PC-3 (cell line): ENCODE measurements at regions not wholly inside any gene's neighbourhood (a gene's known extent, or its start where the extent isn't known, plus 50 kb on each side); places are given as distances from the start of the nearest gene placed in this dataset.
A peak's percentile ranks its signal among the peaks of the same experiment; 100 is the strongest.

Experiments used
- ATAC-seq: fragments of 200-7000 bp; cut with Tn5 transposase; 2 replicates; pipeline ENCODE4 v1.9.1; 2020; ENCODE audit warnings: mild to moderate bottlenecking, moderate library complexity
- BruUV-seq: library from RNA; stranded (reverse); fragments of 400-500 nt; replicated peaks from 2 replicates; lab custom pipeline; 2021; lab: Mats Ljungman, UMichigan
- CTCF ChIA-PET: fragments of 300-600 bp; sonication (Branson Sonifier 250); formaldehyde crosslinking; loops from one replicate; lab custom pipeline; 2022; ENCODE audit warnings: antibody characterized with exemption; lab: Charles Lee
- POLR2A ChIA-PET: fragments of 300-600 bp; sonication (Branson Sonifier 250); formaldehyde crosslinking; loops from one replicate; lab custom pipeline; 2022; ENCODE audit warnings: antibody characterized with exemption; ENCODE audit not compliant: unreplicated experiment; lab: Charles Lee
- DNase-seq: peaks from one replicate; pipeline ENCODE4 v3.0.0-alpha.2; 2015
- H2AFZ ChIP-seq: fragments of 300-600 bp; sonication (generic); 2 replicates; pipeline ENCODE4 v1.6.0; 2016; ENCODE audit warnings: antibody characterized with exemption, low read length
- H3F3A ChIP-seq: fragments of 300-600 bp; sonication (generic); one replicate; pipeline ENCODE4 v1.6.0; 2017; ENCODE audit warnings: antibody characterized with exemption, low read length, control low read depth, mild to moderate bottlenecking; ENCODE audit not compliant: unreplicated experiment
- H3K27ac ChIP-seq: fragments of 300-600 bp; sonication (generic); 2 replicates; pipeline ENCODE4 v1.5.1; 2016; ENCODE audit warnings: mild to moderate bottlenecking, low read length
- H3K27me3 ChIP-seq: fragments of 300-600 bp; sonication (generic); 2 replicates; pipeline ENCODE4 v1.6.1; 2016; ENCODE audit warnings: low read length, mixed read lengths
- H3K36me3 ChIP-seq: fragments of 300-600 bp; sonication (generic); 2 replicates; pipeline ENCODE4 v1.6.1; 2016; ENCODE audit warnings: low read depth, mixed run types, low read length, mixed read lengths
- H3K4me1 ChIP-seq: fragments of 300-600 bp; sonication (generic); 2 replicates; pipeline ENCODE4 v1.5.1; 2016; ENCODE audit warnings: low read length; ENCODE audit not compliant: insufficient read depth
- H3K4me2 ChIP-seq: fragments of 300-600 bp; sonication (generic); 2 replicates; pipeline ENCODE4 v1.6.0; 2016; ENCODE audit warnings: low read length
- H3K4me3 ChIP-seq: fragments of 300-600 bp; sonication (generic); 2 replicates; pipeline ENCODE4 v1.5.1; 2016; ENCODE audit warnings: mild to moderate bottlenecking, low read length, mixed read lengths
- H3K79me2 ChIP-seq: fragments of 300-600 bp; sonication (generic); 2 replicates; pipeline ENCODE4 v1.6.1; 2017; ENCODE audit warnings: low read length, mixed read lengths
- H3K9ac ChIP-seq: fragments of 300-600 bp; sonication (generic); 2 replicates; pipeline ENCODE4 v1.6.0; 2016; ENCODE audit warnings: mild to moderate bottlenecking, low read length
- H3K9me2 ChIP-seq: fragments of 300-600 bp; sonication (generic); replicated peaks from 2 replicates; pipeline ENCODE4 v1.6.1; 2016; ENCODE audit warnings: mixed run types, low read length, mixed read lengths
- H3K9me3 ChIP-seq: fragments of 300-600 bp; sonication (generic); 2 replicates; pipeline ENCODE4 v1.6.1; 2016; ENCODE audit warnings: low read length, mixed read lengths
- H4K20me1 ChIP-seq: fragments of 300-600 bp; sonication (generic); 2 replicates; pipeline ENCODE4 v1.6.1; 2016; ENCODE audit warnings: low read length, mixed read lengths
- CTCF ChIP-seq: fragments of 300-600 bp; sonication (generic); conservative IDR thresholded peaks from 2 replicates; pipeline ENCODE4 v1.5.1; 2017; ENCODE audit warnings: antibody characterized with exemption, low read depth, mild to moderate bottlenecking, low read length
- EZH2 ChIP-seq: fragments of 300-600 bp; sonication (generic); IDR thresholded peaks from one replicate; pipeline ENCODE4 v1.6.1; 2017; ENCODE audit warnings: antibody characterized with exemption, mild to moderate bottlenecking, low read length; ENCODE audit not compliant: unreplicated experiment
- EZH2phosphoT487 ChIP-seq: fragments of 300-600 bp; sonication (generic); IDR thresholded peaks from 2 replicates; pipeline ENCODE4 v1.6.1; 2018; ENCODE audit warnings: mild to moderate bottlenecking, antibody characterized with exemption, low read length, borderline replicate concordance
- intact Hi-C: fragments of 100-400 bp; cut with micrococcal nuclease; formaldehyde crosslinking; loops from 2 replicates; pipeline ENCODE4 v1.9.0; 2023

GRCh38 chr4:84441758-84442377, 57.2 kb downstream of the NKX6-1 start:
- peak; percentile 32 for DNase-seq
- intact Hi-C loops = no loop called here

GRCh38 chr4:84439996-84440395, 59.1 kb downstream of the NKX6-1 start:
- H3K4me2 ChIP-seq = no peak overlapping the region
- H2AFZ ChIP-seq = no peak overlapping the region
- H3K4me1 ChIP-seq = peaks cover 34% of the 10 kb centered on the region
- H3K79me2 ChIP-seq = no peaks in the 10 kb centered on the region
- no peaks in the 10 kb centered on the region for H3K9me2 ChIP-seq
- ATAC-seq (no peak), DNase-seq (no peak)
- H3K36me3 ChIP-seq = no peaks in the 10 kb centered on the region
- H3K9ac ChIP-seq = no peak overlapping the region
- H3K4me3 ChIP-seq = no peak overlapping the region
- H4K20me1 ChIP-seq = no peaks in the 10 kb centered on the region
- no peaks in the 10 kb centered on the region for H3K27me3 ChIP-seq
- no peak overlapping the region for H3K27ac ChIP-seq
- H3F3A ChIP-seq = no peaks in the 10 kb centered on the region
- H3K9me3 ChIP-seq = no peaks in the 10 kb centered on the region
- ChIA-PET POLR2A (no interaction called here), CTCF (no interaction called here)
- no TSS peak for BruUV-seq
- intact Hi-C loops = no loop called here
- TF ChIP-seq EZH2phosphoT487 (no peak), EZH2 (no peak), CTCF (no peak)

More at GRCh38 chr4:84441758-84442377, 57.2 kb downstream of the NKX6-1 start:
- Histone ChIP-seq H4K20me1 (no peaks in the 10 kb centered on the region), H3K79me2 (no peaks in the 10 kb centered on the region), H3K36me3 (no peaks in the 10 kb centered on the region), H2AFZ (no peak overlapping the region), H3K9me2 (no peaks in the 10 kb centered on the region), H3K9ac (no peak overlapping the region), H3K4me2 (peak overlapping the region; percentile 31), H3F3A (no peaks in the 10 kb centered on the region), H3K27me3 (no peaks in the 10 kb centered on the region), H3K9me3 (no peaks in the 10 kb centered on the region), H3K27ac (no peak overlapping the region), H3K4me1 (peaks cover 25% of the 10 kb centered on the region), H3K4me3 (no peak overlapping the region)
- ATAC-seq = peak; percentile 66
- BruUV-seq = no TSS peak
- POLR2A ChIA-PET = no interaction called here
- TF ChIP-seq EZH2phosphoT487 (no peak), CTCF (no peak), EZH2 (no peak)
- CTCF ChIA-PET = interaction anchor here (0.7 kb wide), 1 partner anchor 282 kb away, joined by 6 read pairs; no protein-coding TSS in a partner anchor

- intact Hi-C loops = no loop called here
- BruUV-seq = no TSS peak
- ATAC-seq = peak; percentile 73
- CTCF ChIA-PET = interaction anchor here (0.6 to 1.0 kb wide), 2 partner anchors 67 to 331 kb away, joined by 3 to 4 read pairs; no protein-coding TSS in a partner anchor
- H3K27ac ChIP-seq = peak overlapping the region; percentile 17; the same call in 1 of the 2 replicates
- POLR2A ChIA-PET = no interaction called here
- H3K9me2 ChIP-seq = no peaks in the 10 kb centered on the region
- no peak overlapping the region for H2AFZ ChIP-seq
- H3K4me2 ChIP-seq = peak overlapping the region; percentile 4; the same call in 1 of the 2 replicates
- H3K9ac ChIP-seq = no peak overlapping the region
- no peaks in the 10 kb centered on the region for H3K9me3 ChIP-seq
- peaks cover 40% of the 10 kb centered on the region for H3K4me1 ChIP-seq
- H3K79me2 ChIP-seq = no peaks in the 10 kb centered on the region
- no peaks in the 10 kb centered on the region for H4K20me1 ChIP-seq
- H3F3A ChIP-seq = no peaks in the 10 kb centered on the region
- no peak overlapping the region for H3K4me3 ChIP-seq
- peak; percentile 68 for DNase-seq
- H3K27me3 ChIP-seq = no peaks in the 10 kb centered on the region
- TF ChIP-seq EZH2phosphoT487 (no peak), CTCF (no peak), EZH2 (no peak)
- H3K36me3 ChIP-seq = no peaks in the 10 kb centered on the region
Observed at GRCh38 chr4:84436812-84437211, 62.3 kb downstream of the NKX6-1 start.
